ENCODE measurements at regions not wholly inside any gene's neighbourhood (a gene's known extent, or its start where the extent isn't known, plus 50 kb on each side); places are given as distances from the start of the nearest gene placed in this dataset.
"Not testable (repeated sequence)": the region's sequence is repeated elsewhere in the genome, so short reads cannot be mapped to it uniquely, and the experiment has no call there.

- DNase-seq: no peak
These were observed 270.2 kb upstream of the LUZP2 start for GRCh38 chr11:24226606-24227005.

DNA sequence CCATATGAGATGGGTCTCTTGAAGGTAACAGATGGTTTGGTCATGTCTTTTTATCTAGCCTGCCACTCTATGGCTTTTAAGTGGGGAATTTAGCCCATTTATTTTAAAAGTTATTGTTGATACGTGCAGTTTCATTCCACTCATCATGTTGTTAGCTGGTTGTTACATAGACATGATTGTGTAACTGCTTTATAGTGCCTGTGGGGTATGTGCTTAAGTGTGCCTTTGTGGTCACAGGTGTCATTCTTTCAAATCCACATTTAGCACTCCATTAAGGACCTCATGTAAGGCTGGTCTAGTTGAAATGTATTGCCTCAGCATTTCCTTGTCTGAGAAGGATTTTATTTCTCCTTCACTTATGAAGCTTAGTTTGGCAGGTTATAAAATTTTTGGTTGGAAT, 263.8 kb upstream of the LUZP2 start:
- no peak for DNase-seq

DNA sequence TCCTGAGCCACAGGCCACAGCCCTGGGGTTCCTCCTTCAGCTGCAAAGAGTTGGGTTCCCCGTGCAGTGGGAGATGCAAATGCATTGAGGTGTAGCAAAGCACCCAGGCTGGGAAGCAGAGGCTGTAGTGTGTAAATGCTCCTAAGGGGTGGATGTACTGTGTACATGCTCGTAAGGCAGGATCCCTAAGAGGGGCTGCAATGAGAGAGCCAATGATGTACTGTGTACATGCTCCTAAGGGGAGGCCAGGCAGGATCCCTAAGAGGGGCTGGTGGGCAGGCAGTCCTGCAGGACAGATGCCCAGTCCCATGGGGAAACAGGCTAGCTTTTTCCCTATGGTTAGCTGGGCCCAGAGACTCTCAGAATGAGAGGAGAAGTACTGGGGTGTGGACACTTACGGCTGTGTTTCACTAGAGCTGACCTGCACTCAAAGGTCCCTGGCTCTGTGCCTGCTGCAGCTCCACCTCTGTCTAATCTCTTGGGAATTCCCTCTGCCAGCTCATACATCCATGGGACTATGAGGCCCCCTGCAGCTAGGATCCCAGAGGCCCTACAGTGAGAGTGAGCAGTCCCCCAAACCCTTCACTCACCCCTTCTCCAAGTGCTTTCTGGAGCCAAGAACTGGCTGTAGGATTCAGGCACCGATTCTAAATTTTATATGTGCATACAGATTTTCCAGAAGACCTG, 261.9 kb upstream of the LUZP2 start:
- no peak for DNase-seq

- no peak for DNase-seq
These were observed 257.8 kb upstream of the LUZP2 start for GRCh38 chr11:24238771-24239645.

- DNase-seq: no peak
These were observed 256.9 kb upstream of the LUZP2 start for GRCh38 chr11:24239930-24240329.

DNA sequence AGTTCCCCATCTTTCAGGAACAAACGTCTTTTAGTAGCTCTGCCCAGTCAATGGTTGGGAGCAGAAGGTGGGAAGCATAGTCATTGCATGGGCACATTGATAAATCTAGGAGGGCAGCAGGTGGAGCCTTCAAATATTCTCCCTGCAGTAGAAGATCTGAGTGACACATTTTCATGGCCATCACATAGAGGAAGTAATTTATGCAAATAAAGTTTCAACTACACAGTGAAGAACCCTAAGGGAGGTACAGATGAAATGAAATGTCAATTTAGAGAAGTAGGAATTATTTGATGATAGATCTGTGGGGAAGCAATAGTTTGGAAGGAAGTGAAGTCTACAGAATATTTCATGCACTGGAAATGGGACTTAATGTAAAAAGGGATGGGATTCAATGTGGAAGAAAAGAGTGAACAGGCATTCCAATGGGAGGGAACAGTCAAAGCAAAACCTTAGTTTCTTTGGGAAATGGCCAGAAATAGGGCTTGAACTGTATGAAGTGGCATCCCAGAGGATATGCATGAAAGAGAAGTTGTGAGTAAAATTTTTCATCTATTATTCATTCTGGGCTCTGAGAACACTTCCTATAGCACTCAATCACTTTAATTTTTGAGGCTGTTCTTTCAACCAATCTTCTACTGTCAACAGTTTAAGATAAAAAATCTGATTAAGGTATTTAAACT, 256.2 kb upstream of the LUZP2 start:
- no peak for DNase-seq

DNA sequence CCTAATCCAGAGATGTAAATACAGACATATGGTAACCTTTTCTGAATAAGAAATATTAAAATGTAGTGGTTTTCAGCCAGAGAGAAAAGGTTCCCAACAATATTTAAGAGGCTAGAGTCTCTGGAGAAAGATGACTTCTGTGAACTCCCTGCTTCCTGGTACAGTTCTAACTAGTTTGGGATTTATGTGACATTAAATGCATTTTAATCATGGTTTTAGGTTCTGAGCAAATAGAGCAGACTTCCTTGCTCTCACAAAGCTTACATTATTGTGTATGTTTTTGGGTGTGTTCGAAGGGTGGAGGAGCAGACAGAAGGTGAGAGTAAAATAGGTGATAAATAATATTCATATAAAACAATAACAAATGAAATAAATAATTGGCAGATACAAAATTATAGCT, 250.1 kb upstream of the LUZP2 start:
- DNase-seq: no peak

- DNase-seq: no peak
These were observed 249.0 kb upstream of the LUZP2 start for GRCh38 chr11:24247846-24248245.

DNA sequence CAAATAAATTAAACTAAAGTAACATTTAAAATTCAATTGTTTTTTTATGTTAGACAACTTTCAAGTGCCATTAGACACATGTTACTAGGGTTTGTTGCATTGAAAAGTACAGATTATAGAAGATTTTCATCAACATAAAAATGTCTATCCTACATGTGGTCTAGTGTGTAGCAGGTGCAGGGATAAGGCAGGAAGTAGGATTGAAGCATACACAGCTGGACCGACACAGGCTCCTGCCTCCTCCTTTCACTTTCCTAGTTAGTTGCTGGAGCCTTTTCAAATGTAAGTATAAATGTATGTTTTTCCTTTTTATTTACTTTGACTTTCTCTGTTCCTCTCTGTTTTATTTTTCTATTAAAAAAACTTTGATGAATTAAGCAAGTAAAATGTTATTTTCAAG, 246.9 kb upstream of the LUZP2 start:
- DNase-seq: no peak

DNA sequence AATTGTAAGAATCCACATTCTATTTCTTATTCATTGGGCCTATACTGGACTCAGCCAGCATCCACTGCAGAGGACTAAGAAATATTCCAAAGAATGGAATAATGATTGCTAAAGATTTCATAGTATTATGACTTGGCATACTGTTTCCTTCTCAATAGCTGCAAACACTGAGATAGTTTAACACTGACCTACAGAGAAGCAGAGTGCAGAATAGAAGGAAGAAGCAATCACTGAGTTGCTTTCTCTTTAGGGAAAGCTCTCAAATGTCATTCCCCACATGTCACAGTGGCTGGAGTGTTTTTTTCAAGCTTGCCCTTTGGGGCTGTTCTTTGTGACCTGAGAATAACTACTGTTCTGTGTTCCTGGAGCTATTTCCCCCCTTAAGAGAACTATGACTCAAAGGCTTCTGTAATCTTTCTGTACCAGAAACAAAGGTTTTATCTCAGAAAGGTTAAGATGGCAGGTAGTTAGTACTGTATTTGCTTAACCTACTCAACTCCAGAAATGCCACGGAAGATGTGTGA, 243.6 kb upstream of the LUZP2 start:
- no peak for DNase-seq

GRCh38 chr11:24264868-24265267, 232.0 kb upstream of the LUZP2 start:
- DNase-seq: no peak

DNA sequence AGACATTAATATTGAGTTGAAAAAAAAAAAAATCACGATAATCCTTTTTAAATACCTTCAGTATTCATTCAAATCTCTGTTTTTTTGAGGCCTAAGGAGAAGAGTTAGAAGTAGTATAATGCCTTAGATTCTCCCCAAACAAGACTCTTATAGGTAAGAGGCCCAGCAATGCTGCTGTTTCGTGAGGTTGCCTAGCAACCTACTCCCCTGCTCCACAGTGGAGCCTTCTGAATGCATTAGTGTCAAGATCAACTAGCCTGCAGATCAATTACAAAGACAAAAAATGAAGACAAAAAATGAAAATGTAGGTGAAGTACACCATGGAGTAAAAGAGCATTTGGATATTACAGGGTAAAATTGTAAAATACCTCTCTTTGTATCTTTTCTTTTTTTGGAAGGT, 229.8 kb upstream of the LUZP2 start:
- DNase-seq: no peak

DNA sequence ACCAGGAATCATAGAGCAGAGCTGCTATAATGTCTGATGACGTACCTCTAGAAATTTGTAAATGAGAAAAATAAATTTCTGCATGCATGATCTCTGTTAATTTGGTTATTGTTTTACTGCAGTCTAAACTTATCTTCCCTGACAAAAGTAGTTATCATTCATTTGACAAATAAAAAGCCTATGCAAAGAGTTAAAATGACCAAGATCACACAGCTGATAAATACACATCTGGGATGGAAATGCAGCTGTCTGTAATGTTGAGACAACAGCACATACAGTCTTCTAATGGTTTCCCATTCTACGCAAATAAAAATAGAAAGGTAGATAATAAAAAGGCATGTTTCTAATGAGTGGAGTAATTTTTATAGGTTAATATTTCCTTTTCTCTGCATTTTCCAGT, 225.1 kb upstream of the LUZP2 start:
- DNase-seq: no peak

GRCh38 chr11:24274214-24274781, 222.6 kb upstream of the LUZP2 start:
- DNase-seq: not testable (repeated sequence)

DNA sequence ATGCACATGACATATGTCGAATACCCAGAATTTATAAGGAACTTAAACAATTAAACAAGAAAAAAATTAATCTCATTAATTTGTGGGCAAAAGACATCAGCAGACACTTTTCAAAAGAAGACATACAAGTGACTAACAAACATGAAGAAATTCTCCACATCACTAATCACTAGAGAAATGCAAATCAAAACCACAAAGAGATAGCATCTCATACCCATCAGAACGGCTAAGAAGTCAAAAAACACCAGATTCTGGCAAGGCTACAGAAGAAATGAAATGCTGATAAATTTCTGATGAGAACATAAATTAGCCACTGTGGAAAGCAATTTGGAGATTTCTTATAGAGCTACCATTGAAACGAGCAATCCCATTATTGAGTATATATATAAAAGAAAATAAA, 210.6 kb upstream of the LUZP2 start:
- no peak for DNase-seq

GRCh38 chr11:24289301-24289700, 207.6 kb upstream of the LUZP2 start:
- DNase-seq: no peak

DNA sequence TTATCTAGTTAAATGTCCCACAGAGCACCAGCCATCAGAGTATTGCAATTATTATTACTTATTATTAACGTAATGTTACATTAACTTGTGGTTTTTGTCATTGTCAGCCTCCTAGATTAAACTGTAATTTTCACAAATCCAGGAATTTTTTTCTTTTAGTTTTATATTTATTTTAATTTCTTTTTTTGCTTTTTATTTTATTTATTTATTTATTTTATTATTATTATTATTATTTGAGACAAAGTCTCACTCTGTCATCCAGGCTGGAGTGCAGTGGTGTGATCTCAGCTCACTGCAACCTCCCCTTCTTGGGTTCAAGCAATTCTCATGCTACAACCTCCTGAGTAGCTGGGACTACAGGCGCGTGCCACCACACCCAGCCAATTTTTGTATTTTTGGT, 202.9 kb upstream of the LUZP2 start:
- DNase-seq: no peak

- no peak for DNase-seq
These were observed 201.5 kb upstream of the LUZP2 start for GRCh38 chr11:24295360-24295759.

- DNase-seq: no peak
These were observed 199.4 kb upstream of the LUZP2 start for GRCh38 chr11:24297461-24297860.

DNA sequence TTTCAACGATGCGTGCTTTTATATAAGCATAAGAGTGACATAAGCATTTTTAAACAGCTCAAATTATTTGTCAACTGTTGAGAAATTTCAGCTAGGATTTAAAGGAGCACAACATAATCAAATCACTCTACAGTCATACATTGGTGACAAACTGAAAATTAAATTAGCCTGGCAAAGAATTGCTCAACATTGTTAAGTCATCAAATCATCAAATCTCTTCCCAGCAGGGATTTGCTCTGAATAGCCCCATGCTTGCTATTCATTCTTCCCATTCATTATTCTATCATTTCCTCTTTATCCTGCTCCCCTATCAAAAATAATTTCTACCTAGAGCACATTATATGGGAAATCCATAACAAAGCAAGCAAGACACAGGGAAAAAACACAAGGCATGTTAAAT, 198.7 kb upstream of the LUZP2 start:
- DNase-seq: no peak

GRCh38 chr11:24311974-24312373, 184.9 kb upstream of the LUZP2 start:
- DNase-seq: no peak

DNA sequence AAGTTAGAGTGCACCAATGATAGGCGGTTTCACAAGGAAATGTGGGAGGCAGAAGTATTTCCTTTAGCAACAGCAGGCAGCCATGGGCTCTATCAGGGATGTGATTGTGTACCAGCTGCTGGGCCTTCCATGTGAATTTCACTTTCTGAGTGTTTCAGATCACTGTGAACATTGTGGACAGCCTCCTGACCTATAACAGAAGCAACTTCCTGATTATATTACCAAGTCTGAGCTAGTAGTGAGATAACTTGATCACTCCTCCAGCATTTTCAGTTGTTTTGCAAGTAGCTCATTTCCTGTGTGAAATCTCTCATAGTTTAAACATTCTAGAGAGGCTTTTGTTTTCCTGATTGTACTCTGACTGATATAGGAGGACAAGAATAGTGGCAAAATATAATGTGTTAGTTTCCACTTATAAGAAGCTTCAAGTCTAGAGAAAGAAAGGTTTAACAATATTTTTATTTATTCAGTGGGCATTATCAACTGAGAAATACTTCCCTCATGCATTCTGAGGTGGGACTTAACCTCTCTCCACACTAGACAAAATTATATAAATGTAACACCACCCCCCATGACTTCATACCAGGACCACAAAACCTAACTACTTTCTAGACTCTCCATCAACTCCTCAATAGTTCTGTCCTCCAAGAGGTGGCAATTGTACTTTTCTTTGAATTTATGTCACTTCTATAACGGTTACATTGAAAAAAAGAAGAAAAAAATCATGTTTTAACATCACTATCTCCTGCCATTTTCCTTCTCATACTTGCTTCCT, 184.2 kb upstream of the LUZP2 start:
- no peak for DNase-seq

GRCh38 chr11:24321229-24321628, 175.6 kb upstream of the LUZP2 start:
- no peak for DNase-seq

Data from midbrain (tissue), 1 donor.